ENCODE measurements at regions not wholly inside any gene's neighbourhood (a gene's known extent, or its start where the extent isn't known, plus 50 kb on each side); places are given as distances from the start of the nearest gene placed in this dataset.

DNA sequence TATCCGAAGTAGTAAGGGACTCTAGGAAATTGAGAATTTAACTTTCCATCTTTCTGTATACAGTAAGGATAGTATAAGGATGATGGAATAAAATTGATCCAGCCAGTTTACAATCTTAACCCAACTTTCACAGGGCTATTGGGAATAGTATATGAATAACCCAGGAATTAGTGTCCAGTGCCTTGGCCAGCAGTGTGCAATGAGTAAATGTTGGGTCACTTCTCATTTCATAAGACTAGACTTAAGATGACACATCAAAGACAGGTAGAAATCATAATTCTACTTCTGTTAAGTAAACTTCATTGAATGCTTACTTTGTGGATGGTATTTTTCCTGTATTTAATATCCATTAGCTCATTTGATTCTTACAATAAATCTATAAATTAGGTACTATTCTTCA lies 949.6 kb upstream of the GOT2 start:
- TF ChIP-seq, protein P1, sequence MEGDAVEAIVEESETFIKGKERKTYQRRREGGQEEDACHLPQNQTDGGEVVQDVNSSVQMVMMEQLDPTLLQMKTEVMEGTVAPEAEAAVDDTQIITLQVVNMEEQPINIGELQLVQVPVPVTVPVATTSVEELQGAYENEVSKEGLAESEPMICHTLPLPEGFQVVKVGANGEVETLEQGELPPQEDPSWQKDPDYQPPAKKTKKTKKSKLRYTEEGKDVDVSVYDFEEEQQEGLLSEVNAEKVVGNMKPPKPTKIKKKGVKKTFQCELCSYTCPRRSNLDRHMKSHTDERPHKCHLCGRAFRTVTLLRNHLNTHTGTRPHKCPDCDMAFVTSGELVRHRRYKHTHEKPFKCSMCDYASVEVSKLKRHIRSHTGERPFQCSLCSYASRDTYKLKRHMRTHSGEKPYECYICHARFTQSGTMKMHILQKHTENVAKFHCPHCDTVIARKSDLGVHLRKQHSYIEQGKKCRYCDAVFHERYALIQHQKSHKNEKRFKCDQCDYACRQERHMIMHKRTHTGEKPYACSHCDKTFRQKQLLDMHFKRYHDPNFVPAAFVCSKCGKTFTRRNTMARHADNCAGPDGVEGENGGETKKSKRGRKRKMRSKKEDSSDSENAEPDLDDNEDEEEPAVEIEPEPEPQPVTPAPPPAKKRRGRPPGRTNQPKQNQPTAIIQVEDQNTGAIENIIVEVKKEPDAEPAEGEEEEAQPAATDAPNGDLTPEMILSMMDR (IDR thresholded peaks at IDR 0.05; ENCODE audit: insufficient read depth, low read length) = no peak
- no peak for DNase-seq (ENCODE audit: low read depth)
- no peak overlapping the region for H3K4me3 ChIP-seq (ENCODE audit: low read depth, low read length)

DNA sequence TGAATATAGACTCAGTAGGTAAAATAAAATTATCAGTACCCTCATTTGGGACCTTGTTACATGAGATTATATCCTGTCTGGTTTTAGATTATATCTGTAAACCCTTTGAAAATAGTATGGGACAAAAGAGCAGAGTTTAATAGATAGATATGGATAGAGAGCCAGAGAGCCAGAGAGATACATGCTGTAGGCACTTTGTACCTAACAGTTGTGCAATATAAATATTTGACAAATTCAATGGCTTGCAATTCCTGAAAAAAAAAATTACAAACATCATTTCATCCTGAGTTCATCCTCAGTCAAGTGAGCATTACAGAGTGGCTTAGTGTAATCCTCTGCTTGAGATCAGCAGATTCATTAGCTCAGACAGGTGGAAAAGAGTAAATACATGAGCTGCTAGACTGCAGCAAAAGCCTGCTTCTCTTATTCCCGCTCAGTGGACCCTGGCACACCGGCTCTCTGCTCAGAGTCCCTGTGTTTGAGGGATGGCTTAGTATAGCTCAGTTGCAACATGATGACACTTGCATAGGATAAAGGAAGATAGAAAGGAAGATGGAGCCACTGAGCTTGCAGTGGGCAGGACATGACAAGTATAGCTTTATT lies 931.6 kb upstream of the GOT2 start:
- DNase-seq (ENCODE audit: low read depth) = no peak
- no peak overlapping the region for H3K4me3 ChIP-seq (ENCODE audit: low read depth, low read length)
- TF ChIP-seq, protein P1 (IDR thresholded peaks at IDR 0.05; ENCODE audit: insufficient read depth, low read length) = no peak

DNA sequence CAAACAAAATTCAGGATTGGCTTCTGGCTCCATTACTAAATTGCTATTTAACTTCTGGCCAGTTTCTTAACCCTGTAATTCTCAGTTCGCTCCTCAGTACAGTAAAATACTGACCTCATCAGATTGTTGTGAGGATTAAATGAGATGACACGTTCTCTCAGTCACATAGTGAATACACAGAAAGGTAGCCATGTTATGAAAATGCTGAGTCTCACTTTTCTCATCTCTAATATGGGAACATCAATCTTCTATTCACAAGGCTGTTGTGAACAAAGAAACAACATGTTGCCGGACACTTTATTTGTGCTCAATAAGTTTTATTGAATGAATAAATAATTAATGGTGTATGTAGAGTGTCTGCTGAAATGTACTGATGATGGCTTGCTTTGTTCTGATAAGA lies 924.5 kb upstream of the GOT2 start:
- no peak for DNase-seq (ENCODE audit: low read depth)
- TF ChIP-seq, protein P1 (IDR thresholded peaks at IDR 0.05; ENCODE audit: insufficient read depth, low read length) = no peak
- H3K4me3 ChIP-seq (ENCODE audit: low read depth, low read length) = no peak overlapping the region

DNA sequence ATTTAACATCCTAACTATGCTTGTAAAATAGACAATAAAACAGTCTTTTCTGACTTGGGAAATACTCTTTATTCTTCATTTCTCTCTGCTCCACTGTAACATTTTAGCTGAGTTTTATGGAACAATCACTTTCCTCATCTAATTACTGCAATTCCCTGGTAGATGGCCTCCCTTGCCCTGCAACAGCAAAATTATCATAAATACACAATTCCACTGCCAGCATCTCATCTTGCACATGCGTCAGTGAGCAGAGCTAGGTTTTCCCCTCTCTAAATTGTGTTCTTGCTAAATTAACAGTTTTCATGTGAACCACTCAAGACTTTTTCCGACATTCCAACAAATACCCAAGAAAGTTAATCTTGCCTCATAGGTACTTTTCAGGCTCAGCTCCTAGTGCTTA lies 920.9 kb upstream of the GOT2 start:
- TF ChIP-seq, protein P1 (IDR thresholded peaks at IDR 0.05; ENCODE audit: insufficient read depth, low read length) = no peak
- no peak for DNase-seq (ENCODE audit: low read depth)
- no peak overlapping the region for H3K4me3 ChIP-seq (ENCODE audit: low read depth, low read length)

DNA sequence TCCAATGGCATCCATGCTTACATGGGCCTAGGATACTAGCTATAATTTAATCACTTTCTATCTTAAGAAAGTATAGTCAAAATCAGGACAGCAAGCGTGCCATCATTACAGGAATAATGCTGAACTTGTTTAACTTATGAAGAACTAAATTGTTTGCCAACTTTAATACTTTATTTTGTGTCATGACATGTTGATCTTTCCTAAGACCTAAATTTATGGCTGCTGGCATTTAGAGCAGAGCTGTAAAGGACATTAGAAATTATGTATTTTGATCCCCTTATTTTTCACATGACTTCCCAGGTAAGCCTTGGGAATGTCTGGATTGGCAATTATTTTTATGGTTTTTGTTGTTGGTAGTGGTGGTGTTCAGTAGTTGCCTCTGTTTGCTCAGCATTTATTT lies 920.3 kb upstream of the GOT2 start:
- no peak overlapping the region for H3K4me3 ChIP-seq (ENCODE audit: low read depth, low read length)
- TF ChIP-seq, protein P1 (IDR thresholded peaks at IDR 0.05; ENCODE audit: insufficient read depth, low read length) = no peak
- no peak for DNase-seq (ENCODE audit: low read depth)

DNA sequence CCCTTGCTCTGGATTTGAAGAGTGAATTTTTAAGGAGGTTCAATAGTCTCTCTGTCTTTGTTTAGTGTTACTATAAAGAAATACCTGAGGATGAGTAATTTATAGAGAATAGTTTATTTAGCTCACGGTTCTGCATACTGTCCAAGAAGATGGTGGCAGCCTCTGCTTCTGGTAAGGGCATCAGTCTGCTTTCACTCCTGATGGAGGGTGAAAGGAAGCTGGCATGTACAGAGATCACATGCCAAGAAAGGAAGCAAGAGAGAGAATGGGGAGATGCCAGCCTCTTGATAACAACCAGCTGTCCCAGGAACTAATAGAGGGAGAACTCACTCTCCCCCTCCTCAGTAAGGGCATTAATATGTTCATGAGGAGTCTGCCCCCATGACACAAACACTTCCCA lies 917.5 kb upstream of the GOT2 start:
- H3K4me3 ChIP-seq (ENCODE audit: low read depth, low read length) = no peak overlapping the region
- DNase-seq (ENCODE audit: low read depth) = no peak
- TF ChIP-seq, protein P1 (IDR thresholded peaks at IDR 0.05; ENCODE audit: insufficient read depth, low read length) = no peak

DNA sequence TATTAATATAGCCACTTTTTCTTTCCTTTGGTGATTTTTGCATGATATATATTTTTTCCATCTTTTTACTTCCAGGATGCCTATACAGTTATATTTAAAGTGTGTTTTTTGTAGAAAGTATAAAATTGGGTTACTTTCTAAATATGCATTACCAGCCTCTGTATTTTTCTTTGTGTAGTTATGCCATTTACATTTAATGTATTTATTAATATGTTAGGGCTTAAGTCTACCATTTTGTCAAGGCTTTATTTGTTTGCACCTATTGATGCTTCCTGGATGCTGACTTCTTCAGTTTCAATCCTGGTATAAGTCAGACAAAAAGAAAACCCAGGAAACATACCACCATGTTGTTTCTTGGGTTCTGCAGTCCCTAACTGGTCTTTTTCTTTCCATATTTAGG lies 911.1 kb upstream of the GOT2 start:
- DNase-seq (ENCODE audit: low read depth) = no peak
- no peak overlapping the region for H3K4me3 ChIP-seq (ENCODE audit: low read depth, low read length)
- TF ChIP-seq, protein P1 (IDR thresholded peaks at IDR 0.05; ENCODE audit: insufficient read depth, low read length) = no peak
